Skin epidermis (tissue), 12 donors: ENCODE measurements at regions not wholly inside any gene's neighbourhood (a gene's known extent, or its start where the extent isn't known, plus 50 kb on each side); places are given as distances from the start of the nearest gene placed in this dataset.
"Not testable (repeated sequence)": the region's sequence is repeated elsewhere in the genome, so short reads cannot be mapped to it uniquely, and the experiment has no call there.

Source experiments
- H3K27ac ChIP-seq, 21 experiments: fragments of 200-600 bp; sonication (generic) in 11 of 21; one replicate each; pipeline ENCODE4 v1.5.0; 2020; ENCODE audit warnings: mild to moderate bottlenecking in 3 of 21, inconsistent platforms in 2 of 21, moderate library complexity in 2 of 21
- H3K4me3 ChIP-seq, 7 experiments: fragments of 200-600 bp; sonication (generic) in 2 of 7; one replicate each; pipeline ENCODE4 v1.5.0; 2020; ENCODE audit warnings: inconsistent platforms in 2 of 7, mild to moderate bottlenecking in 2 of 7, moderate library complexity in 1 of 7

DNA sequence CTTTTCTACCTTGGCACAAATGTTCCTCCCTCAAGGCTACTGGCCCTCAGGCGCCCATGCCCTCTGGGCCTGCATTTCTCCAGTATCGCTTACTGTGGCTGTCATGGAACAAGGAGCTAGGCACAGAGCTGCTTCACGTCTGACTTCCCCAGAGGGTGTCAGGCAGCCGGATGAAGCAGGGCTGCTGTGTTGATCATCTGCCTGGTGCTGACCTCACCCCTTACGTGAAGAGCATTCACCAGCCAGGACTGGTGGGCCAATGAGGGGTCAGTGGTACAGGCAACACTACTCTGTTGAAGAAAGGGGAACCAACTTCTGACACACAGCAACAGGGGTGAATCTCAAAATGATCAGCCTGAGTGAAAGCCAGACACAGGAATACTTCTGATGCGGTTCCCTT lies 215.5 kb upstream of the GALNT2 start:
- no peak overlapping the region for H3K4me3 ChIP-seq
- no peak overlapping the region for H3K27ac ChIP-seq

DNA sequence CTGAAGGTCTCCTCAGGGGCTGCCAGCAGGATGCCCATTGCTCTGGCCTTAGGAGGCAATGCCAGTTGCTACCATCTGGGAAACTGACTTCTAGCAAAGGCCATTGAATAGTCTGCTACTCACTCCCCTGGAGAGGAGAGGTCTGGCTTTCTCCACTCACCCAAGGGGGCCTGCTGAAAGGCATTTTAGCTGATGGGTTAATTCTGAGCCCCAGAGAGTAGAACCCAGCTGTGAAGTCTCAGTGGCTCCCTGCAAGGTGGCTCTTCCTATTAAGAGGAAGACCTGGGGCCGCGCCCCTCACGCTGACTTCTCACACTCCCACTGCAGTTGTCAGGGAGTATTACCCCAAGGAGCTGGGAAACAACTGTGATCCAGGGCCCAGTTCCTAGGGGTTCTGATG lies 213.3 kb upstream of the GALNT2 start:
- no peak overlapping the region for H3K27ac ChIP-seq

DNA sequence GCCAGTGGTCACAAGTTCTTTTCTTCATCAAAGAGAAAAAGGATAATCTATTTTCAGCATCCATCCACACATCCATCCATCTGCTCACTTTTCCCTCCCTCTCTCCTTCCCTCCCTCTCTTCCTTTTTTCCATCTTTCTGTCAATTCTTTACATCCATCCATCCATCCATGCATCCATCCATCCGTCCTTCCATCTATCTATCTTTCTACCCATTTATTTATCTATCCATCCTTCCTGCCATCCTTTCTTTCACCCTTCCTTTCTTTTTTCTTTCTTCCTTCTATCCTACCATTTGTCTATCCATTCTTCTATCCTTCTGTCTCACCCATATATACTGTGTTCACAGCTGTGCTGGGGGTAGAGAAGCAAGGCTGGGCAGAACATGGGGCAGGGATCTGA lies 212.4 kb upstream of the GALNT2 start:
- no peak overlapping the region for H3K4me3 ChIP-seq
- H3K27ac ChIP-seq: no peak overlapping the region

More for the DNA sequence above, 213.3 kb upstream of the GALNT2 start:
- H3K4me3 ChIP-seq: no peak overlapping the region

DNA sequence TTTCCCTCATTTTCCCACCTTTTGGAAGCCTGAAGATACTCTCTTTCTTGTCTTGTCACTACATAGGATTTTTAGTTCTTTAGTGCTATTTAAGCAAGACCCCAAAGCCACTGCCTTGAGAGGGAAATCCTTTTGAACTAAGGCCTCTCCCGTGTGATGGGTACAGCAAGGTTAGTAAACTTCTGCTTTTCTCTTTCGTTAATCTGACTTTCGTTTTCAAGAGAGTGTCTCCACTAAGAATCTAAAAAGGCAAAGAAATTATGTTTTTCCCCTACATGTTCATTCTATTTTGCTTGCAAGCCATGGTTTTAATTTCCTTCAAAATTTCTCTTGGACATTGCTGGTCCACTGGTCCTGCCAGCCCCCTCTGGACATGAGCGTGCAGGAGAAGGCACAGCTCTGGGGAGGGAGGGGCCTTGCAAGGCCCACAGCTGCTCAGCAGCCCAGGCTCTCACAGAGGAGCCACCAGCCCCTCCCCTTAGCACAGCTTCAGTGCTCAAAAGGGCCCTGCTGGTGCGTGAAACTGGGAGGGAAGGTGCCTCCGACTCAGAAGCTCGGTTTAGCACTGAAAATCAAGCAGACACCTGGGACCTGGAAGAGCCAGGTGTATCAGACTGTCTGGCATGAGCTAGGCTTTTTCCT lies 210.9 kb upstream of the GALNT2 start:
- H3K4me3 ChIP-seq: peak overlapping the region in 1 of 7 experiments; percentile 9
- H3K27ac ChIP-seq: peak overlapping the region in 3 of 21 experiments; percentile 26 to 59 (median 53)

DNA sequence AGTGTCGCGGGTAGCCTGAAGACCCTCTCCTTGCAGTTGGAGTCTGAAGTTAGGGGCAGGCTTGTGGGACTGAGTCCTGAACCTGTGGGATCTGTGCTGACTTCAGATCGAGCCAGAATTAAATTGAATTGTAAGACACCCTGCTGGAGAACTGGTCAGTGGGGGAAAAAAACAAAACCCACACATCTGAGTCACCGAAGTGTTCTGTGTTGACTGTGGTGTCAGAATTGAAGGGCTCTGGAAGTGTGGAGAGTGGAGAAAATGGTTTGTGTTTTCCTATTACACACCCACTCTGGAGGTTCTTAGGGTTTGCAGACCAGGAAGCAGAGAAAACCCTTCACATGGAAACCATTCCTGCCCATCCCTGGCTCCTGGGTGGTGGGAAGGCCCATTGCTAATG lies 209.5 kb upstream of the GALNT2 start:
- no peak overlapping the region for H3K27ac ChIP-seq
- H3K4me3 ChIP-seq: no peak overlapping the region

DNA sequence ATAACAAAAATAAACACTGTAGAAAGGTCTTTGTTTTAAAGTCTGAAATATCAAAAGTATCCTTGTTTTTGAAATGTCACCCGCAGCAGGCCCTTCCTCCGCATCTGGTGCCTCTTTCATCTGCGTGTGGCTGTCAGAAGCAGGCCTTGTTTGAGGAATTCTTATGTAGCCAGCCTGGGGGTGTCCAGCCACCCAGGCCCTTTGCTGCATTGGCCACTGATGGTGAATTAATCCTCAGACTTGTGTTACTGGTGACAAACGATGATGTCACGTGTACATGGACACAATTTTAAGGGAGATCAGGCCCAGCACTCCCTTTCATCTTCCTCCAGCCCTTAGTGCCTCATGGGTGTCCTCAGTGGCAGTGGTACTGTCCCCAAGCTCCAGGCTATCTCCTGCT lies 208.0 kb upstream of the GALNT2 start:
- H3K27ac ChIP-seq: no peak overlapping the region
- no peak overlapping the region for H3K4me3 ChIP-seq

DNA sequence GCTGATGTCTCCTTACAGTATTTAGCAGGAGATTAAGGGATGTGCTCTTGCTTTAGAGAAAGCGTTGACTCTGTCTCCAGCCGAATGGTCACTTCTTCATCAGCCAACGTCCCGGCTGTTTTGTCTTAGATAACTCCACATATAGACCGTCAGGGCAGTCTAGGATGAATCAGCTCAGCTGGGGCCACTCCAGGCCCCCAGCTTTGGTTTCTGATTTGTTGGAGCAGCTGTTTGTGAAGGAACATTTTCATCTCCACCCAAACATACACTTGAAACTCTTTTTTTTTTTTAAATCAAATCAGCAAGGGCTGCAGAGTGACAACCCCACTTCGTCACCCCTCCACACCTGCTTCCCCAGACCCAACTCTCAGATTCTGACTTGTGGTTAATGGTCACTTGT lies 206.1 kb upstream of the GALNT2 start:
- no peak overlapping the region for H3K27ac ChIP-seq
- H3K4me3 ChIP-seq: no peak overlapping the region

DNA sequence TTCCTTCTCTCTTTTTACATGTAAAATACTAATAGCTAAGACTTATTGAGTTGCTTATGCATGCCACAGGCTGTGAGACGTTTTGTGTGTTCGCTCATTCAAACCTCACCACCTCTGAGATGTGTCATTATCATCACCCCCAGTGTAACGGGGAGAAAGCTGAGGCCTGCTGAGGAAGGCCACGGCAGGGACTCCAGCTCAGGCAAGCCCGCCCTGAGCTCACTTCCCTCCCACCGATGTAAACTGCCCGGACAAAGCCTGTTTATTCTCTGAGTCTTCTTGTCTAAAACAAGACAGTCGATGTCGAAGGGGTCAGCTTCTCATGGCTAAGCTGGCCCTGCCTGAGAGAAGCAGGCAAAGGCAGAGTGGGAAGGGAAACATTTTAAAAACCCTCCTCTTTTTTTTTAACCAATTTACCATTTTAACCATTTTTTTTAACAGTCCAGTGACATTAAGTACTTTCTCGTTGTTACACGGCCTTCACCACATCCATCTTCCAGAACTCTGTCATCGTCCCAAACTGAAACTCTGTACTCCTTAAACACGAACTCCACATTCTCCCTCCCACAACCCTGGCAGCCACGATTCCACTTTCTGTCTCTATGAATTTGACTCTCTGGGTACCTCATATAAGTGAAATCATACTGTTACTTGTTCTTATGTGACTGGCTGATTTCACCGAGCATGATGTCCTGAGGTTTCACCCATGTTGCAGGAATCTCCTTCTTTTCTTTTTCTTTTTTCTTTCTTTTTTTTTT lies 204.8 kb upstream of the GALNT2 start:
- Histone ChIP-seq H3K4me3 (no peak overlapping the region), H3K27ac (no peak overlapping the region)

DNA sequence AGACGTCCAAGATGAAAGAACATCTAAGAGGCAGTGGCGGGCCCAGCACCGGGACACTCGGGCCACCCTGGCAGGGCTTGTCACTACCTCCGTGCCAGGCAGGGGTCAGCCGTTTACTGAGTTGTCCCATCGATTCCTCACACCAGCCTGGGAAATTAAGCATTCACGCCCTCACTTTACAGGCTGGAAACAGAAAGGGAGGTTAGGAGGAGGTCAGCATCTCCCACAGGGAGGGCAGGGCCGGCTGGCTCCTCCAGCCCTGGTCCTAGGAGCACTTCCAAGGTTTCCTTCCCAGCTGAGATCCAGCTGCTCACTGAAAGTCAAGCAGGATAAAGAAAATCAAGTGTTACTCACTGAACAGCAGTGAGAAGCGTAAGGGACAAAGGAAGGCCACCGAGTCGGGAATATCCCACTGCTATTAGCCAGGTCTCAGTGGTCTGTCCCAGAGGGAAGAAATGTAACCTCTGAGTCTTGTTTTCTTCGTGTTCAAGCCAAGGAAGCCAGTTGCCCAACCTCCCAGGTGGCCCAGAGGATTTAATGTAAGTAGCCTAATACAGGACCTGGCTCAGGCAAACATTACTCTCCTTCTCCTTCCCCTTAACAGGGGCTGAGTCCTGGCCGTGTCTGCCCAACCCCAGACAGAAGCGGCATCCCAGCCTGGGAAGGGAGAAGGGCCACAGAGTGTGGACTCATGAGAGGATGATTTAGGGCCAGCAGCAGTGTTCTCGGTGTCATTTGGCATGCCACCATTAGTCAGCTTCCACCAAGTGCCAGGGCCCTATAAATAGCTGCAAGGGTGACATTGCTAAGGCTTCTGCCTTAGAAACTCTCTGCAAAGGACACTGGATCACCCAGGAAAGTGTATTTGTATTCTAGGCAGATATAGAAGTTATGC lies 203.1 kb upstream of the GALNT2 start:
- no peak overlapping the region for H3K4me3 ChIP-seq
- no peak overlapping the region for H3K27ac ChIP-seq

DNA sequence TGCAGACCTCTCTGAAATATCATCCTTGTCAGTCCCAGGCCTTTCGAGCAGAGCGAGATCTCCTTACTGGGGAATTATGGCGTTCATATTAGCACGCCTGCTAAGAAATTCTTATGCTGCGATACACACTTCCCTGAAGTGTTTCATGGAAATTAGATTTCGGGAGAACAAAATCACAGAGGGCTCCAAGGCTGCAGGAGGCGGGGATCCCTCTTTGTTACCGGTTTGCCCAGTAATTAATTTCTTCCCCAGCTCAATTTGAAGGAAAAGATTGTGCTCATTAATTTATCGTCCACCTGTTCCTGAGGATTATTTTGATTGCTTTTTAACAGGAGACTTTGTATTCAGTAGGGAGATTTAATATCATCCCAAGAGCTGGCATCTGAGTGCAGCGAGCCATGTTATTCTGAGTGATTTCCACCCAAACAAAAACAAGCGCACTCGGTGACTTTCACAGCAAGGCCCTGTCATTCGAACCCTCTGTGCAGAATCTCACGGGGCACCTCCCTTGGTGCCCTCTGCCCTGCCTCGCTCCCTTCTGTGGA lies 202.3 kb upstream of the GALNT2 start:
- Histone ChIP-seq H3K27ac (no peak overlapping the region), H3K4me3 (no peak overlapping the region)

DNA sequence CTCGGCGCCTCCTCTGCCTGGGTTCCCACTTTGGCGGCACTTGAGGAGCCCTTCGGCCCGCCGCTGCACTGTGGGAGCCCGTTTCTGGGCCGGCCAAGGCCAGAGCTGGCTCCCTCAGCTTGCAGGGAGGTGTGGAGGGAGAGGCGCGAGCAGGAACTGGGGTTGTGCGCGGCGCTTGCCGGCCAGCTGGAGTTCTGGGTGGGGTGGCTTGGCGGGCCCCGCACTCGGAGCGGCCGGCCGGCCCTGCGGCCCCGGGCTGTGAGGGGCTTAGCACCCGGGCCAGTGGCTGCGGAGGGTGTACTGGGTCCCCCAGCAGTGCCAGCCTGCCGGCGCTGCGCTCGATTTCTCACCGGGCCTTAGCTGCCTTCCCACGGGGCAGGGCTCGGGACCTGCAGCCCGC lies 201.7 kb upstream of the GALNT2 start:
- H3K27ac ChIP-seq, H3K4me3 ChIP-seq: not testable (repeated sequence)

DNA sequence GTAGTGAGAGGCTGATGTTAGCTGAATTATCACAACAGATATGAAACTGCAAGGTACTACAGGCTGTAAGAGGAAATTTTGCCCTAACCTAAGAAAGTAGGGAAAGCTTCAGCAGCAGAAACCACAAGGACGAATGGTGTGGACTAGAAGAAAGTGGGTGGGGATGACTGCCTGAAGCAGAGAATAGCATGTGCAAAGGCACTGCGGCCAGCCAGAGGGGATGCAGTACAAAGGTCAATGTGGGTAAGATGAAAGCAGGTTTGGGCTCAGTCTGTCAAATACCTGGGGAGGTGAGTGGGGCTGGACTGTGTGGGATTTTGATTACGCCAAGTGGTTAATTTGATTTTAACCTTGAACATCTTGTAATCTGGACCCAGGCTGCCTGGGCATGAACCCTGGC lies 199.3 kb upstream of the GALNT2 start:
- no peak overlapping the region for H3K27ac ChIP-seq
- no peak overlapping the region for H3K4me3 ChIP-seq

DNA sequence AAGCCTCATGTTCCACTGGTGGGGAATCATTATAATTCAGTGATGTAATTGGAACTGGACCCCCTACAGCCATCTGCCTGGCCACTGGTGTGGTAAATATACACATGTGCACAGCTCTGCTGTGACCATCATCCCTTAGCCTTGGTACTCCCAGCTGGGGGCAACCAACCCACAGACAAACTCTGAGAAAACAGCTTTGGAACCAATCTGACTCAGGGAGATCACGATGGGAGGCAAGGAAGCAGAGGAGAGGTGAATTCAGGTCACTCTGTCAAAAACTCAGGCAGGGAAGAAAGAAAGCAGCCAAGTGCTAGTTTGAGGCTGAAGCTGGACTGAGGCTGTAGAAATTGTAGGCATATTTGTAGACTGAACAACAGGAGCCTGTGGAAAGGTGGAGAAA lies 197.8 kb upstream of the GALNT2 start:
- no peak overlapping the region for H3K4me3 ChIP-seq
- H3K27ac ChIP-seq: no peak overlapping the region

DNA sequence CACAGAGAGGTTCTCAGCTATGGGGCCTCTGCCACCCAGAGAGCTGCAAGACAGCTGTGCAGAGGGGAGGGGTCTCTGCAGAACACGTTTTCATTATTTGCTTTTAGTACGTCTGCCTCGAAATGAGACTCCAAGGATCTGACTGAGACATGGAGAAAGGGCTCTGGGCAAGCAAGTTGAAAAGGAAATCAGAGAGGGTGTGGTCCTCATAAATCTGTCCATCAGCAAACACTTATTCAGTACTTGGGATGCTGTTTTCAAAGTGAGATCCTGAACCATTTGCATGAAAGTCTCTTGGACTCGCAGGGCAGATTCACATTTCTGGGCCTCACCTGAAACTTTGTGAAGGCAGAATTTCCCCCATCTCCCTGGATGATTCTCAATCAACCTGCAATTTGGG lies 197.4 kb upstream of the GALNT2 start:
- Histone ChIP-seq H3K4me3 (no peak overlapping the region), H3K27ac (no peak overlapping the region)

DNA sequence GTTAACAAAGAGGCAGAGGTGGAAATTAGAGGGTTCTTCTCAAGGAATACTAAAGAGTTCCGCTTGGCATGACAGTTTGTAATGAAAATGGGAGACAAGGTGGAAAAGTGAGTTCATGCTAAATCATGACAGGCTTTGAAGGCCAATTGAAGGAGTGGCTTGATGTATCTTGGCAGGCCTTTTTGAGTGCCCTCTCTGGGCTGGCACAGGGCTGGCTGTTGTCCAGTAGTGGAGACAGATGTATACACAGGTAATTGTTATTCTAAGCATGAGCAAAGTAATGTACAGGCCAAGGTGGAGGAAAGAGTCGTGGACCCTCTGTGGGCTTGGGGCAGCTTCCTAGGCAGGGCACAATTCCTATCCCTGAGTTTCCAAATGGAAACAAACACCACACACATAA lies 196.7 kb upstream of the GALNT2 start:
- no peak overlapping the region for H3K27ac ChIP-seq
- no peak overlapping the region for H3K4me3 ChIP-seq

DNA sequence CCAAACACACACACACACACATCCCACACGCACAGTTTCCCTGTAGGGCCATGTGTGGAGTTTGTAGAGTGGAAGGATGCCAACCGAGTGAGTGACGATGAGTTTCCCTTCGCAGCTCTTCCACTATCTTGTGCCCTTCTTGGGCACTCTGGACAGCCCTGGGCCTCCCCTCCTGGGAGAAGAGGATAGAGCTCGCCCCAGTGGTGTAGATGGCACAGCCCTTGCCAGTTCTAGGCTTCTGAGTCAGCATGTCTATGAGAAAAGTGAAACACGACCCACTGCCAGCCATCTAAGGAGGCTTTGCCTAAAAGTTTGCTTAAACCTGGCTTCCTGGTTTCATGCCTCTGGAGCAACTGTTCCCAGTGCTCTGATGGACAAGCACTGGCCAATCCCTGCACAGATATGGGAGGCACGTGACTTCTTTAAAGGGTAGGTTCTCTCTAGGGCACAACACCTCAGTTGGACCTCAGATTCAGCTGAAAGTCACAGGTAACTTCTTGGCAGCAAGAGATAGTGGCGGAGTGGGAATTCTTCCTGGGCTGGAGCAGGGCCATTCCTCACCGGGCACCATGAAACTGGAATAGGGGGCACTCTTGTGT lies 195.9 kb upstream of the GALNT2 start:
- Histone ChIP-seq H3K4me3 (no peak overlapping the region), H3K27ac (no peak overlapping the region)

DNA sequence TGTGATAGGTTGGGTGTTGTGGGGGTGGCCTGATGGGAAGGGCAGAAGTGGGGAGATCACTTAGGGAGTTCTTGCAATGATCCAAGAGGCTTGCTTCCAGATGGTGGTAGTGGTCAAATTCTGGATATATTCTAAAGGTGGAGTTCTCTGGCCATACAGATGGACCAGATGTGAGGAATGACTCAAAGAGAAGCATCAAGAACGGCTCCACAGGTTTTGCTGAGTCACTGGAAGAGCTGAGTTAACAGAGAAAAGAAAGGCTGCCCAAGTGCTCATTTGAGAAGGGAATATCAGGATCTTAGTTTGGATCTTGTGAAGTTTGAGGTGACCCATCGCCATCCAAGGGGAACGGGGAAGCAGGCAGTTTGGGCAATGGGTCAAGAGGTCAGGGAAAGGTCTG lies 192.9 kb upstream of the GALNT2 start:
- Histone ChIP-seq H3K27ac (no peak overlapping the region), H3K4me3 (no peak overlapping the region)

DNA sequence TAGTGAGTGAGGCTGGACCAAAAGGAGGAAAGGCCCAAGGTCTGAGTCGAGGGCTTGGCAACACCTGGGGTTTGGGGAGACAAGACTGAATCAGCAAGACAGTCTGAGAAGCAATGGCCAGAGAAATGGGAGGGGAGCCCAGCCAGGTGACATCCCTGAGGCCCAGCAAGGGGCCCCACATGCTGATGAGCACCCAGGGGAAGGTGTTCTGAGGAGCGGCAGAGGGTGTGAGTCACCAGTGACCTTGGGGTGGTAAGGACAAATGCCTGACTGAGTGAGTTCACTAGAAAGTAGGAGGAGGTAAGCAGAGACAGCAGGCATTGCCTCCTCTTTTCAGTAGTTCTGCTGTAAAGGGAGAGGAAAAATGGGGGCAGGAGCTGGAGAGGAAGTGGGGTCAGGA lies 192.4 kb upstream of the GALNT2 start:
- Histone ChIP-seq H3K4me3 (no peak overlapping the region), H3K27ac (no peak overlapping the region)

DNA sequence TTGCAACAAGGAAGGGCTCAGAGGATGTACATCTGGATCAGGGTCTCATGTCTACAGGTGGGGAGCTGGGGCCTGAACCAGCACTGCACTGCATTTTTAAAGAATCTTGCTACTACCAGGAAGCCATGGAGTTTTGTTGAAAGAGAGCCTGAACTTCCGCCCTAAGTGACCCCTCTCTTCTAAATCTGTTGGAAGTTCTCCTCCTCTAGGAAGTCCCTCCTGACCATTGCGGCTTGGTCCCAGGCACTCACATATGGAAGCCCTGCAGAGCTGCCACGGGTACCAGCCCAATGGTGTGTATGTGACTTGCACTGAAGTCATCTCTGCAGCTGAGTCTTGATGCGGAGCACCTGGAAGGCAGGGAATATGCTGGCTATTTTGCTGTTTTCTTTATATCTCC lies 192.0 kb upstream of the GALNT2 start:
- H3K4me3 ChIP-seq: no peak overlapping the region
- H3K27ac ChIP-seq: no peak overlapping the region

DNA sequence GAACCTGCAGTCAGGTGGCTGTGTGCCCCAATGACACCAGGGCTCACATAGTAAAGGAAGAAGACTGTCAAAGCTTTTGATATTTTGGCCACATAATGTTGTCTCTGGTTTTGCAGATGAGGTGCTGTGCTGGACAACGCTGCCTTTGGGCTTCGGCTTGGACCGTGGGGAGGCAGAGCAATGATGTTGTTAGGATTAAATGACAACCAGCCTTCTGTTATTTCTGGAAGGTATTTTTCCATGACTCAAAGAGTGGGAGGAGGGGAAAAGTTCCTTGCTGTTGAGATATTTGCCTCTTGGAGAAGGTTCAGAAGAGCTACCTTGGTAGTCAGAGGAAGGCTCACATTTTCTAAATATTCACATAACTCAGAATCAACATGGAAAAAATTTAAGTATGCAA lies 187.3 kb upstream of the GALNT2 start:
- Histone ChIP-seq H3K4me3 (no peak overlapping the region), H3K27ac (no peak overlapping the region)
